ENCODE measurements at regions not wholly inside any gene's neighbourhood (a gene's known extent, or its start where the extent isn't known, plus 50 kb on each side); places are given as distances from the start of the nearest gene placed in this dataset.
"Not testable (repeated sequence)": the region's sequence is repeated elsewhere in the genome, so short reads cannot be mapped to it uniquely, and the experiment has no call there.

DNA sequence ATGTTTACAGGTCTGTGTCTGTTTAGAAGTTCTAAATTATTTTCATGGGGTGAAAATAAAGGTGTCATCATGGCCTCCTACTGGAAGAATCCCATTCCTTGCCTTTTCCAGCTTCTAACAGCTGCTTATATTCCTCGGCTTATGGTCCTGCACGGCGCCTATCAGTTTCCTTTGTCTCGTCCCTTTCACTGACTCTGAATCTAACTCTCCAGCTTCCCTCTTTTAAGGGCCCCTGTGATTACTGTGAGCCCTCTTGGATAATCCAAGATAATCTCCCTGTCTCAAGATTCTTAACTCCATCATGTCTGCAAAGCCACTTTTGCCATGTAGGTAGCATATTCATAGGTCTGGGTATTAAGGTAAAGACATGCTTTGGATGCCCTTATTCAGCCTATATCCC lies 441.0 kb upstream of the ERCC4 start:
- no peak for DNase-seq

DNA sequence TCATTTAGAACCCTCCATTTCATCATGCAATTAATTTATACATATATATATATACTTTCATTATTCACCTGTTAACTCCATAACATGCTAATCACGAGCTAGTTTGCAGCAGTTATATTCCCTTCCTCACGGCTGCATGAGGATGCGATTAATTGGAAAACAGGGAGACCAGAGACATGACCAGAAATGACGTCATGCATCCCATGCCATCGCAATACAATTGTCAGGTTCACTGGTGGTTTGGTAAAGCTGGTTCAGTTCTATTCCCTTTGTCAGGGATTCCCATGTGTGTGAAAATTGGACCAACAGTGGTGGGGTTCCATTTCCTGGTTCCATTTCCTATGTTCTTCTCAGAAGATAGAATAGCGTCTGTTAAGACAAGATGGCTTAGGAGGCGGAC lies 440.4 kb upstream of the ERCC4 start:
- no peak for DNase-seq

- no peak for DNase-seq
Measured at GRCh38 chr16:13480801-13481200, 439.2 kb upstream of the ERCC4 start.

- no peak for DNase-seq
Measured at GRCh38 chr16:13483121-13483520, 436.8 kb upstream of the ERCC4 start.

DNA sequence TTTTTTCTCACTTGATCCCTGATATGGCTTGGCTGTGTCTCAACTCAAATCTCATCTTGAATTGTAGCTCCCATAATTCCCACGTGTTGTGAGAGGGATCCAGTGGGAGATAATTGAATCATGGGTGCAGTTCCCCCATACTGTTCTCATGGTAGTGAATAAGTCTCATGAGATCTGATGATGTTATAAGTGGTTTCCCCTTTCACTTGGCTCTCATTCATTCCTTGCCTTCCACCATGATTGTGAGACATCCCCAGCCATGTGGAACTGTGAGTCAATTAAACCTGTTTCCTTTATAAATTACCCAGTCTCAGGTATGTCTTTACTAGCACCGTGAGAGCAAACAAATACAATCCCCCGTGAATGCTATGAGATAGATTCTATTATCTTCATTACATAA lies 430.5 kb upstream of the ERCC4 start:
- not testable (repeated sequence) for DNase-seq

- no peak for DNase-seq
Measured at GRCh38 chr16:13492046-13492445, 427.9 kb upstream of the ERCC4 start.

DNA sequence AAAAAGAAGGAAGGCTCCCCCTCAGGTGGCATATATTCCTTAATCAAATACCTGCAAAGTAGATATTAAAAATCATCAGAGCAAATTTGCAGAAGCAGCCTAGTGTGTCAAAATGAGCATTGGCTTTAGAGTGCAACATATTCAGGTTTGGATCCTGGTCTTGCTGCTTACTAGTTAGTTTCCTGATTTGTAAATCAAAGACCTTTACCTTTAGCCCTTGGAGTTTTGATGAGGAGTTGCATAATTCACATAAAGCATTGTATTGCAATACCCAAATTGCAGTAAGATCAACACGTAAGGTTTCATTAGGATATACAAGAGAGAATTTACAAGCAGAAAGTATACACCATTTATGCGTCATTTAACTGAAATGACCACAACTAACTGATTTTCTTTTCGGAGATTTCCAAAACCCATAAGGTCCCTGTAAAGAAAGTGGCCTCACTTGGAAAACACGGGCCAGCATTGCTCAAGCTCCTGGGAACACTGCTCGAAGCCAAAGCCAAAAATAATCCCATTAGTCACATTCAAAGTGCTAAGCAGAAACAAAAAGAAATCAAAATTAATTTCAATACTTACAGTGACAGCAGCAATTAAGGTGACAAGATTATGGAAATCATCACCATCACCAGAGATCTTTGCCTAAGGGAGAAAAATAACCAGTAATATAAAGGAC lies 415.9 kb upstream of the ERCC4 start:
- no peak for DNase-seq

DNA sequence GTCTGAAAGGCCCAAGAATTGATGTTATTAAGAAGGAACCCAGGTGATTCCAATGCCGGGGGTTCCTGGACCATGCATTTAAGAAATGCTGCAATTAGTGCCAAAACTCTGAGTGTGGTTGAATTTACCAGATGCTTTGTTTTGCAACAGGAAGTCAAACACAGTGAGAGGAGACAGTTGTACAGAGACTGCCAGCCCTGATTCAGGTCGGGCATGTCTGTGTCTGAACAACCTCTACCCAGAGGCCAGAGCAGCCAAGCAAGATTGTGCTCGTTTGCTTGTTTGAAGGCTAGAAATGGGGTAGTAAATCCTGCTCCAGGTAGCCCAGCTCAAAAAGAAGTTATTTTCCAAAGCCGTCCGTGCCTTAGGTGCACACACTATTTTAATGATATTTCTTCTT lies 412.4 kb upstream of the ERCC4 start:
- no peak for DNase-seq

GRCh38 chr16:13510425-13511151 lies 409.4 kb upstream of the ERCC4 start:
- no peak for DNase-seq

DNA sequence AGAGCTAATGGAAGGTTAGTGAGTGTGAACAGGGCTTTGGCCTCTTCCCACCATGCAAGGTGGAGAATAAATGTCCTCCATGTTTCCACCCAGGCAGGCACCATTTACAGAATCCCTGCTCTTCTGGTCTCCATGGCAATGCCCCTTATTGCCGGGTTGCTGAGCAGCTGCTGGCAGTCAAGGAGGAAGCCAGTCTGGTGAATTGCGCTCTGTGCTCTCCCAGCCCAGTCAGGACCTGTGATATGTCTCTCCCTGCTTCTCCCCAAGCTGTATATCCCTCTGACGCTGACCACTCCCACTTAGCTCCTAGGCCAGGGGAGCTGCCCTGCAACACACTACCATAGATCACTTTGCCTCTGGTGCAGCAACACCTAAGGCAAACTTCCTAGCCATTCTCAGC lies 402.1 kb upstream of the ERCC4 start:
- DNase-seq, result no peak

DNA sequence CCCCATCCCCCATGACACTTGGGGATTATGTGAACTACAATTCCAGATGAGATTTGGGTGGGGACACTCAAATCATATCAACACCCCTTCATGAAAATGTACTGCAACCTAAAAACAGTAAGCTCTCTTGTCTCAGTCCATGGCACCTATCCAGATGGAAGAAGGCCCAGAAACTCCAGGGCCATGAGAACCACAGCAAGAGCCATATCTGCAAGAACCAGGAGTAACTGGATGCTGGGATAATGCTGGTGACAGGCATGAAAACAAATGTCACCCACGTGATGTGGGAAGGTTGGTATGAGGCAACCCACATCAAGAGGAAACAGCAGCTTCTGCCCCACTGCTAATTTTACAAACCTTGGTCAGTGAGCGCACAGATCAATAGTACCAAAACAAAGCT lies 400.1 kb upstream of the ERCC4 start:
- DNase-seq, result no peak

DNA sequence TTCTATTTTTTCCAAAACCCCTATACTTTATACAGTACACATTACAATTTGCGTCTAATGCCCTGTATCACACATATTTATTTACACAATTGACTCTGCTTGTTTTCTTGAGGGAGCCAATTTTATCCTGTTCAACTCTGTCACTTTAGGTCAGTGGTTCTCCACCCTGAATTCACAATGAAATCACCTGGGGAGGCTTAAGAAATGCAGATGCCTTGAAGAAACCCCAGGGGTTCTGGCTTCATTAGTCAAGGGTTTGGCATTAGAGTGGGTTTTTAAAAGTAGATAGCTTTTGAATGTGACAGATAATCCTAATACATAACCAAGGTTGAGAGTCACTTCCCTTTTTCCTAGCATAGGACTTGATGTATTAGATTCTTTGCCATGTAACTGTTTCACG lies 398.6 kb upstream of the ERCC4 start:
- DNase-seq, result no peak

- no peak for DNase-seq
Measured at GRCh38 chr16:13527332-13527731, 392.6 kb upstream of the ERCC4 start.

- no peak for DNase-seq
Measured at GRCh38 chr16:13528691-13529090, 391.3 kb upstream of the ERCC4 start.

DNA sequence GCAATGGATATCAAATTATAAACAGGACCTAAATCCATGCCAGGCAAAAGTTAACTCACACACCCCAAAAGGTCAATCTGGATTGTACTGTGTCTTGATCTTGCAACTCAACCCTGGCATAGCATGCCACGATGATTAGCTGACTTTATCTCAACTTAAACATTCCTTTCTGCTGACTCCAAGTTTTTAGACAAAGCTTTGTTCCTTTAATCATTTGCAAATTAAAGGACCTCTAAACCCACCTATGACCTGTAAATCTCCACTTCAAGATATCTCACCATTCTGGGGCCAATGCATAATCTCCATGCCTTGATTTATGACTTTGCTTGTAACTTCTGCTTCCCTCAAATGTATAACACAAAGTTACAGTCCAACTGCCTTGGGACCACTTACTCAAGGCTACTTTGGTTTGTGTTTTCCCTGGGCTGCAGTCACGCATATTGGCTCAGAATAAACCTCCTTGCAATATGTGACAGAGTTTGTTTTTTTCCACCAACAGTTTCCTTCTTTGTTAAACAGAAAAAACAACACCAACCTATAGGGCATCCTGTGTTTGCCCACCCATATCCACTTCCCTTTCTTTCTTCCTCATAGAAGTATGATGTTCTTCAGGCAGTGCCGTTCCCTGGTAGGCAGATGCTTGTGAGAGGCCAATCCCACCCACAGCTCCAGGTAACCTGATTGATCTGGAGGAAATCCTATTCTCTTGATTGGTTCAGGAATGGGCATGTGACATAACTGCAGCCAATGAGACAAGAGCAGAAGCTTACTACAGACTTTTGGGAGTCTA lies 390.6 kb upstream of the ERCC4 start:
- no peak for DNase-seq

GRCh38 chr16:13540771-13541170 lies 379.2 kb upstream of the ERCC4 start:
- DNase-seq, result no peak

DNA sequence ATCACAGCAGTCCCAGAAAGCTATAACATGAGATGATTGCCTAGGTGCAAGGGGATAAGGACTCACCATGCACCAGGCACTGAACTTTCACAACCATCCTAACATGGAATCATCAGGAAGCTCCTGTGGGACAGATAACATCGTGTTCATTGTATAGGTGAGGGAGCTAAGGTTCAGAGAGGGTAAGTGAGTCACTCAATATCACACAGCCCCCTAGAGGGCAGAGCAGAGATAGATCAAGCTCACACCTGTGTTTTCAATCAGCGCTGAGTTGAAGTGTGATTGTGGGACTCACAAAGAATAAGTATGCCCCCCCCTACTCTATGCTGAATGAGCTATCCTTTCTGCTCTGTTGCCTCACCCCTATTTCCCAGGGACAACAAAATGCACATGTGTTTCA lies 377.7 kb upstream of the ERCC4 start:
- DNase-seq, result no peak

DNA sequence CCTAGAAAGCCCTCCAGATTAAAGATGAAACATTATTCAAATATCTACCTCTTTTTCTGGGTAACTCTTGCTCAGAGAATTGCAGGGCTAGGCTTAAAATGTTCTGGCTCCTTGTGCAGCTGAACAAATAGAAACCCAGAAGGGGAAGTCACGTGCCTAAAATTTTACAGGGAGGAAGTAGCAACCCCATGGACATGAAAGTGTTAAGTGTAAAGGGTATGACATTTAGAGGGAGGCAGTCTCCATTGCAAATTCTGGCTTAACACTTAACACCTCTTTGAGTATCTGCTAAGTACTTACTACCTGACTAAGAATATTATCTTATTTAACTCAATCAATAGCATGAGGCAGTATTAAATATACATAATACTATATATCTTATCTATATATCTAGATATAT lies 376.1 kb upstream of the ERCC4 start:
- no peak for DNase-seq

DNA sequence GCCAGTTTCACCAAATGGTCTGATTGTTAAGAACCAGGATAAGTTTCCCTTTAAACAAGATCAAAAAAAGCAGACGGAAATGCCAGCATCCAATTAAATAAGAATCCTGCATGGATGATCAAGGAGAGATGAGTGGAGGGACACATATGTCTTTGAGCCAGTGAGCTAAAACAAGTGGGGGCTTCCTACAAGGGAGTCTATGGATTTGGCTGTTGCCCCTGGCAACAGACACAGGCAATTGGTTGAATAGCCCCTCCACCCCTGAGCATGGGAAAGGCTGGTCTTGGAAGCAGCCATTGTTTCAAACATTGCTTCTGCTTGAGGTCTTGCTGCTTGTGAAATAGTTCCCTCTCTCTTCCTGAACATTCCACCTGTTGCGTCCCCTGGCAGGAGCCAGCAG lies 374.7 kb upstream of the ERCC4 start:
- DNase-seq, result no peak

GRCh38 chr16:13550254-13550653 lies 369.7 kb upstream of the ERCC4 start:
- DNase-seq, result no peak

DNA sequence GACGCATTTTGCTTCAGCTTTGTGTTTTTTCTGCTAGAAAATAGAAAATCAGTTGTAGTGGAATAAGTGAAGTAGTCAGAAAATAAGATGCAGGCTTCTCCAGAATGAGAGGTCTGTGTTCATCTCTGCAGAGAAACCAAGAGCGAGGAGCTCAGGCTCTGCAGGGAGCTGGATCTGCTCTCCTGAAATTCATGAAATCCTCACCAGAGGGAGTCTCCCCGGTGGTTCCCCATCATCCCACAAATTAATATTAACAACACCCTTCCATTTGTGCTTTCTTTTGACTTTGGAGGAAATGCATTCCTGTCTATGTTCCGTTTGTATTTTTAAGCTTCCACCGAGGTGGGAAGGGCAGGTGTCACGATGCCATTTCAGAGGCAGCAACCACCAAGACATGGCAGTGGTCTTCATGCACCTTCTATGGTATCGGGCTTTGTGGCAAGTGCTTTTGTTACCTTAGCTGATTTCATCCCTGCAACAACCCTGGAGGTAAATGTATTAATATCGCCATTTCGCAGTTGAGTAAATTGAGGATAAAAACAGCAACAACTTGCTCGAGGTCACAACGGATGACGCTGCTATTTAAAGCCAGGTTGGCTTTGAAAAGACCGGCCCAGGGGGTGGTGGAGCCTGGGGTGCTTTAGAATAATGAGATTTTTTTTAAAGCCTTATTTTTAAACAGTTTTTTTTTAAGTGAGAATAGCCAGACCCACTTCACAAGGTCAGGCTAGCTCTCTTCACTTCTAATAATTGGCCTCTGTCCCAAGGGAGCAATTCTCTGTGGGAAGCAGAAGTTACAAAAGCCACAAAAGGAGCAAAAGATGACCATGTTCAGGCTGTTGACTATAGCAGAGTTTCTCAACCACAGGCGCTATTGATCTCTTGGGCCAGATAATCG lies 367.6 kb upstream of the ERCC4 start:
- no peak for DNase-seq

DNA sequence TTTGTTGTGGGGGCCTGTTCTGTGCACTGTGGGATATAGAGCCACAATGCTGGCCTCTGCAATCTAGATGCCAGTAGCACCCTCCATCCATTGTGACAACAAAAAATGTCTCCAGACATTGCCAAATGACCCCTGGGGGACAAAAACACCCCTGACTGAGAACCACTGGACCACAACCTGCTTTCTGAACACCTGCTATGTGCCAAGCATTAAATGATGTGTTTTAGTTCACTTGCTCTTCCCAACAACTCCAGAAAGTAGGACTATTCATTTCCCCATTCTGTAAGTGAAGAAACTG lies 367.0 kb upstream of the ERCC4 start:
- no peak for DNase-seq

DNA sequence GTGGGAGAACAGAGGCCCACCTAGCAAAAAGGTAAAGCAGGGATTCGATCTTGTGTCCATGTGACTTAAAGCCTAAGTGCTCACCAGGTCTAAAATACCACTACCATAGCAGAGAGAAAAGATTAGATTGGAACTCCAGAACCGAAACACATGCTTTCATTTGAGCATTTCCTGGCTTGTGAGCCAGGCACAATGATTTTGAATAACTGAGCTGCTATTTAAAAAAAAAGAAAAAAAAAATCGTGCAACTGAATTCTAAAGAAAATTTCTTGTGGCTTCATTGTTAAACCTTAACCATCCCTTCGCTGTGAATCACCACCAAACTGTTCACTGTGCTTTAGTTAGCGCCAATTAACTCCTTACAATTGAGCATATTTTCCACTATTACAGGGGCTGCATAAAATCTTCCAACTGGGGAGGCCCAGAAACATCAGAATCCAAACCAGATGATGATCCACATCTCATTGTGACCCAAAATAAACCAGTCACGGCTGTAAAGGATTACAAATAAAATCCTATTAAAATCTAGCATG lies 366.4 kb upstream of the ERCC4 start:
- DNase-seq, result no peak
